ENCODE measurements at regions not wholly inside any gene's neighbourhood (a gene's known extent, or its start where the extent isn't known, plus 50 kb on each side); places are given as distances from the start of the nearest gene placed in this dataset.
A peak's percentile ranks its signal among the peaks of the same experiment; 100 is the strongest.

GRCh38 chr7:47073284-47073683 is 508.6 kb downstream of the TNS3 start:
- DNase-seq (no peak), ATAC-seq (no peak)
- intact Hi-C loops (cut with DNase I): loop anchor here in 1 of 10 donors (10.0 kb wide), 1 partner anchor 68 kb away; no protein-coding TSS in a partner anchor
- Histone ChIP-seq H3K4me3 (no peak overlapping the region), H3K9me3 (no peaks in the 10 kb centered on the region), H3K36me3 (no peaks in the 10 kb centered on the region), H3K4me1 (peaks cover 0 to 37% (median 13%) of the 10 kb centered on the region in 9 donors), H3K27ac (no peak overlapping the region), H3K27me3 (no peaks in the 10 kb centered on the region)
- no peak for TF ChIP-seq CTCF (IDR thresholded peaks at IDR 0.05)
- 96 to 97% methylated on average over 7 of the region's 7 CpGs for WGBS, 2 donors

- no peak for DNase-seq
Observed at GRCh38 chr7:47071866-47072265, 510.0 kb downstream of the TNS3 start.

GRCh38 chr7:47069385-47070076 is 512.4 kb downstream of the TNS3 start:
- ATAC-seq (peak in 4 of 8 donors; percentile 52 to 90 (median 64)), DNase-seq (no peak)
- H3K27me3 ChIP-seq: no peaks in the 10 kb centered on the region
- H3K4me1 ChIP-seq: peaks cover 0 to 22% (median 3%) of the 10 kb centered on the region in 9 donors
- TF ChIP-seq CTCF (IDR thresholded peaks at IDR 0.05): no peak
- no peaks in the 10 kb centered on the region for H3K36me3 ChIP-seq
- intact Hi-C loops (cut with DNase I): loop anchor here in 1 of 10 donors (10.0 kb wide), 1 partner anchor 65 kb away; no protein-coding TSS in a partner anchor
- no peak overlapping the region for H3K4me3 ChIP-seq
- H3K9me3 ChIP-seq: no peaks in the 10 kb centered on the region
- 80 to 84% methylated on average over 15 of the region's 15 CpGs for WGBS, 2 donors
- peak overlapping the region in 5 of 10 donors; percentile 27 to 39 (median 35) for H3K27ac ChIP-seq

More at GRCh38 chr7:47071866-47072265, 510.0 kb downstream of the TNS3 start:
- intact Hi-C loops (cut with DNase I): loop anchor here in 1 of 10 donors (10.0 kb wide), 1 partner anchor 67 kb away; no protein-coding TSS in a partner anchor
- Histone ChIP-seq H3K4me3 (no peak overlapping the region), H3K36me3 (no peaks in the 10 kb centered on the region), H3K27ac (no peak overlapping the region), H3K27me3 (no peaks in the 10 kb centered on the region), H3K4me1 (peaks cover 0 to 38% (median 13%) of the 10 kb centered on the region in 9 donors), H3K9me3 (no peaks in the 10 kb centered on the region)
- no peak for ATAC-seq
- 90 to 92% methylated on average over 3 of the region's 3 CpGs for WGBS, 2 donors
- TF ChIP-seq CTCF (IDR thresholded peaks at IDR 0.05): no peak

- no peaks in the 10 kb centered on the region for H3K27me3 ChIP-seq
- H3K36me3 ChIP-seq: no peaks in the 10 kb centered on the region
- ATAC-seq: no peak
- no peak for TF ChIP-seq CTCF (IDR thresholded peaks at IDR 0.05)
- H3K4me1 ChIP-seq: peaks cover 0 to 19% (median 0%) of the 10 kb centered on the region in 9 donors
- H3K27ac ChIP-seq: no peak overlapping the region
- WGBS, 2 donors: 72 to 78% methylated on average over 9 of the region's 9 CpGs
- intact Hi-C loops (cut with DNase I): no loop called here
- no peak overlapping the region for H3K4me3 ChIP-seq
- no peak for DNase-seq
- H3K9me3 ChIP-seq: peaks cover 0 to 2% (median 0%) of the 10 kb centered on the region in 11 donors
Observed at GRCh38 chr7:47066976-47067614, 514.8 kb downstream of the TNS3 start.
